Testis (tissue), 2 donors: ENCODE measurements at regions not wholly inside any gene's neighbourhood (a gene's known extent, or its start where the extent isn't known, plus 50 kb on each side); places are given as distances from the start of the nearest gene placed in this dataset.

Experiments used
- CTCF ChIP-seq, 3 experiments: fragments of 450-650 bp in 2 of 3; fragments of 200-600 bp in 1 of 3; sonication (generic) in 1 of 3; IDR thresholded peaks; one replicate each; pipeline ENCODE4 v1.5.1; 2016 to 2019; ENCODE audit warnings: antibody characterized with exemption in 3 of 3, mild to moderate bottlenecking in 2 of 3, moderate library complexity in 1 of 3
- POLR2A ChIP-seq: fragments of 450-650 bp; IDR thresholded peaks from one replicate; pipeline ENCODE4 v1.6.1; 2017; ENCODE audit warnings: antibody characterized with exemption, mild to moderate bottlenecking, moderate library complexity

GRCh38 chr2:120510751-120511395 lies 164.9 kb downstream of the INHBB start:
- no peak for TF ChIP-seq POLR2A
- TF ChIP-seq CTCF (IDR thresholded peaks at IDR 0.05), result no peak
